K562 (cell line): ENCODE measurements at regions not wholly inside any gene's neighbourhood (a gene's known extent, or its start where the extent isn't known, plus 50 kb on each side); places are given as distances from the start of the nearest gene placed in this dataset.

ENCODE experiments used
- ATAC-seq: fragments of 200-7000 bp; cut with Tn5 transposase; 3 replicates; pipeline ENCODE4 v1.9.1; 2020; ENCODE audit warnings: moderate library complexity
- BruUV-seq: library from RNA; stranded (reverse); fragments of 400-500 nt; replicated peaks from 2 replicates; lab custom pipeline; 2021; lab: Mats Ljungman, UMichigan
- CTCF ChIA-PET: fragments of 300-600 bp; formaldehyde crosslinking; extraction: SDS; loops from one replicate; lab custom pipeline; 2021; ENCODE audit warnings: low intra/inter-chr PET ratio; lab: Yijun Ruan, JAX
- POLR2A ChIA-PET: fragments of 300-600, 350-650 bp; sonication (Branson Sonifier 250); formaldehyde crosslinking; extraction: SDS; loops from one replicate; lab custom pipeline; 2021; ENCODE audit warnings: antibody characterized with exemption, inconsistent platforms; lab: Yijun Ruan, JAX
- DNase-seq, 4 experiments: peaks; one replicate each; pipeline versions ENCODE4 v3.0.0 to v3.0.0-alpha.2; 2011 to 2018; ENCODE audit warnings: low spot score in 3 of 4, mixed read lengths in 3 of 4; ENCODE audit errors: extremely low read depth in 1 of 4
- FAIRE-seq: peaks from 2 replicates; lab custom pipeline; 2011; peaks lifted over from hg19 to GRCh38; lab: Jason Lieb, UNC
- H2AFZ ChIP-seq: 2 replicates; pipeline ENCODE4 v1.6.0; 2011; ENCODE audit warnings: low read depth, low read length, control low read depth, inconsistent platforms
- H3K27ac ChIP-seq: fragments of 200-600 bp; 3 replicates; pipeline ENCODE4 v1.8.0; 2011; ENCODE audit warnings: low read depth, mild to moderate bottlenecking, control low read depth, inconsistent platforms, low read length, moderate library complexity, mixed read lengths; ENCODE audit errors: extremely low read depth
- H3K27me3 ChIP-seq, 2 experiments: fragments of 300-600 bp in 1 of 2; 2 replicates in 1 of 2; 3 replicates in 1 of 2; pipeline versions ENCODE4 v1.6.0 to v1.8.0; 2011; ENCODE audit warnings: inconsistent platforms in 2 of 2, low read length in 2 of 2, mild to moderate bottlenecking in 1 of 2, mixed read lengths in 1 of 2, moderate library complexity in 1 of 2; ENCODE audit not compliant: control insufficient read depth in 2 of 2, insufficient read depth in 2 of 2
- H3K36me3 ChIP-seq: fragments of 300-600 bp; 3 replicates; pipeline ENCODE4 v1.8.0; 2011; ENCODE audit warnings: mild to moderate bottlenecking, low read length, inconsistent platforms; ENCODE audit not compliant: control insufficient read depth, insufficient read depth
- H3K4me1 ChIP-seq, 2 experiments: fragments of 200-600 bp in 1 of 2; replicated peaks in 1 of 2; 2 replicates in 1 of 2; 3 replicates in 1 of 2; pipeline versions ENCODE4 v1.5.1 to v1.8.0; 2011; ENCODE audit warnings: inconsistent platforms in 2 of 2, low read length in 2 of 2, mild to moderate bottlenecking in 1 of 2, mixed read lengths in 1 of 2, moderate library complexity in 1 of 2; ENCODE audit not compliant: control insufficient read depth in 2 of 2, insufficient read depth in 2 of 2
- H3K4me2 ChIP-seq: 2 replicates; pipeline ENCODE4 v1.6.1; 2011; ENCODE audit warnings: low read length, control low read depth, inconsistent platforms, mixed read lengths; ENCODE audit not compliant: insufficient read depth
- H3K4me3 ChIP-seq: fragments of 200-600 bp; sonication (generic), shearing (Covaris generic); 2 replicates; pipeline ENCODE4 v1.5.1; 2016; ENCODE audit warnings: control low read depth, inconsistent platforms
- H3K79me2 ChIP-seq: fragments of 200-600 bp; 3 replicates; pipeline ENCODE4 v1.8.0; 2011; ENCODE audit warnings: low read length, inconsistent platforms; ENCODE audit not compliant: control insufficient read depth, insufficient read depth
- H3K9ac ChIP-seq, 2 experiments: 2 replicates each; pipeline versions ENCODE4 v1.6.0 to v1.6.1; 2011; ENCODE audit warnings: low read depth in 2 of 2, low read length in 2 of 2, control low read depth in 1 of 2, inconsistent platforms in 1 of 2, mild to moderate bottlenecking in 1 of 2, mixed read lengths in 1 of 2; ENCODE audit not compliant: insufficient read depth in 1 of 2
- H3K9me1 ChIP-seq: one replicate; pipeline ENCODE4 v1.6.0; 2011; ENCODE audit warnings: inconsistent platforms, mild to moderate bottlenecking, low read length, moderate library complexity; ENCODE audit not compliant: control insufficient read depth, insufficient read depth
- H3K9me3 ChIP-seq: replicated peaks from 2 replicates; pipeline ENCODE4 v1.5.1; 2011; ENCODE audit warnings: low read depth, low read length, inconsistent platforms; ENCODE audit not compliant: control insufficient read depth, insufficient read depth
- H4K20me1 ChIP-seq: replicated peaks from 2 replicates; pipeline ENCODE4 v1.6.1; 2011; ENCODE audit warnings: low read length, inconsistent platforms, mixed read lengths; ENCODE audit not compliant: control insufficient read depth, insufficient read depth
- FOXJ2 ChIP-seq: fragments of 200-800 bp; sonication (Bioruptor generic); IDR thresholded peaks from 2 replicates; pipeline ENCODE4 v1.6.1; 2016; ENCODE audit warnings: missing genetic modification characterization, missing compliant biosample characterization
- GATAD2A ChIP-seq: fragments of 450-650 bp; IDR thresholded peaks from 2 replicates; pipeline ENCODE4 v1.6.1; 2017
- HDAC6 ChIP-seq: IDR thresholded peaks from 2 replicates; pipeline ENCODE4 v1.6.1; 2012; ENCODE audit warnings: low read depth, mild to moderate bottlenecking, control low read depth, inconsistent platforms, low read length, moderate library complexity
- KHSRP ChIP-seq: fragments of 450-650 bp; IDR thresholded peaks from 2 replicates; pipeline ENCODE4 v1.6.1; 2017
- NCOR1 ChIP-seq: fragments of 450-650 bp; IDR thresholded peaks from 2 replicates; pipeline ENCODE4 v1.6.1; 2016; ENCODE audit warnings: mild to moderate bottlenecking, moderate library complexity
- NELFE ChIP-seq: IDR thresholded peaks from 2 replicates; pipeline ENCODE4 v1.6.1; 2011; ENCODE audit warnings: mild to moderate bottlenecking; ENCODE audit not compliant: insufficient read depth, insufficient read length
- POLR2A ChIP-seq: fragments of 450-650 bp; conservative IDR thresholded peaks from 2 replicates; pipeline ENCODE4 v1.6.1; 2016
- TEAD4 ChIP-seq, 2 experiments: sonication (generic) in 1 of 2; formaldehyde crosslinking in 1 of 2; IDR thresholded peaks; 2 replicates each; pipeline versions ENCODE4 v1.6.1 to v1.8.0; 2012 to 2022; ENCODE audit warnings: borderline replicate concordance in 1 of 2, inconsistent platforms in 1 of 2, low read length in 1 of 2, mild to moderate bottlenecking in 1 of 2, missing genetic modification reagents in 1 of 2
- WHSC1 ChIP-seq: IDR thresholded peaks from one replicate; pipeline ENCODE4 v1.6.1; 2012; ENCODE audit warnings: low read length, control low read depth, inconsistent platforms
- YY1 ChIP-seq, 3 experiments: IDR thresholded peaks; 2 replicates each; pipeline ENCODE4 v1.6.1; 2011; ENCODE audit warnings: low read length in 2 of 3, mild to moderate bottlenecking in 2 of 3, moderate library complexity in 2 of 3, borderline replicate concordance in 1 of 3, control low read depth in 1 of 3, low read depth in 1 of 3; ENCODE audit not compliant: insufficient read depth in 3 of 3, insufficient replicate concordance in 2 of 3, control insufficient read depth in 1 of 3, insufficient read length in 1 of 3; ENCODE audit errors: extremely low read depth in 1 of 3
- ZNF778 ChIP-seq: fragments of 450-650 bp; formaldehyde crosslinking; IDR thresholded peaks from 2 replicates; pipeline ENCODE4 v1.4.0; 2020; ENCODE audit warnings: mild to moderate bottlenecking, moderate library complexity
- WGBS: fragments of 100-300 bp; shearing (Covaris generic); methylation state at CpG from one replicate; pipeline ENCODE4 v1.1.6; 2016; ENCODE audit warnings: low coverage, mixed read lengths; ENCODE audit not compliant: insufficient coverage; ENCODE audit errors: missing lambda C conversion rate; 5-methylcytosine and 5-hydroxymethylcytosine counted together
- in situ Hi-C: fragments of 300-500 bp; cut with MboI; formaldehyde crosslinking; loops from 4 replicates; pipeline ENCODE4 v1.15.0; 2018; ENCODE audit warnings: inconsistent platforms, mixed read lengths
- intact Hi-C: fragments of 100-400 bp; cut with micrococcal nuclease; formaldehyde crosslinking; loops from 2 replicates; pipeline ENCODE4 v1.14.2; 2022
- TF ChIP-seq, protein P1 (sequence below): fragments of 250-450 bp; sonication (Bioruptor Pico); IDR thresholded peaks from 2 replicates; pipeline ENCODE4 v1.8.0; 2021; ENCODE audit warnings: moderate library complexity, mild to moderate bottlenecking, inconsistent platforms
- TF ChIP-seq, protein P2 (sequence below): fragments of 450-650 bp; IDR thresholded peaks from 2 replicates; pipeline ENCODE4 v1.6.1; 2017; ENCODE audit warnings: mild to moderate bottlenecking, moderate library complexity
- TF ChIP-seq, protein P3 (sequence below): sonication (generic); formaldehyde crosslinking; IDR thresholded peaks from 2 replicates; pipeline ENCODE4 v1.8.0; 2022; ENCODE audit warnings: mild to moderate bottlenecking, missing genetic modification reagents
- TF ChIP-seq, protein P4 (sequence below): fragments of 200-400 bp; formaldehyde crosslinking; IDR thresholded peaks from 2 replicates; pipeline ENCODE4 v1.6.1; 2017; ENCODE audit warnings: mild to moderate bottlenecking, low read depth, low read length, moderate library complexity
- TF ChIP-seq, protein P5 (sequence below): fragments of 250-450 bp; sonication (Bioruptor Pico); IDR thresholded peaks from 2 replicates; pipeline ENCODE4 v1.8.0; 2022; ENCODE audit warnings: inconsistent platforms, mild to moderate bottlenecking, moderate library complexity, borderline replicate concordance

DNA sequence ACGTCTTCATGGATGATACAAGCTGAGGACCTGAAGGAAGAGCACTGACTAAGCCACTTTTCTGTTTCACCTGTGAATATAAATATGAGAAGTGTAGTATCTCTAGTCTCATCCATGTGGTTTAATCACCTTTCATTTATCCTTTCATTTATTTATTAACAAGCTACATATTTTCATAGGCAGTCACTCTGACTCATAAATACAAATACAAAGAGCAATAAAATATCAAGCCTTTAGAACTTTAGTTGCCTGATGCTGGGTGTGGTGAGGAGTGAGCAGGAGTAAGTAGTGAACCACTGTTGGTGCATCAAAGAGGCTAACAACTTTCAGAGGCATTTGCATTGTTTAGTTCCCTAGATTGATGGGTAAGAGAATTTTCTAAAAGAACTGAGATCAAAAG, 269.0 kb upstream of the C1orf87 start:
- CTCF ChIA-PET: no interaction called here
- no peak for FAIRE-seq
- intact Hi-C loops: no loop called here
- TF ChIP-seq, protein P1, sequence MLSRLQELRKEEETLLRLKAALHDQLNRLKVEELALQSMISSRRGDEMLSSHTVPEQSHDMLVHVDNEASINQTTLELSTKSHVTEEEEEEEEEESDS (CRISPR knock-in tag): no peak
- no peak for TF ChIP-seq GATAD2A
- TF ChIP-seq, protein P2, sequence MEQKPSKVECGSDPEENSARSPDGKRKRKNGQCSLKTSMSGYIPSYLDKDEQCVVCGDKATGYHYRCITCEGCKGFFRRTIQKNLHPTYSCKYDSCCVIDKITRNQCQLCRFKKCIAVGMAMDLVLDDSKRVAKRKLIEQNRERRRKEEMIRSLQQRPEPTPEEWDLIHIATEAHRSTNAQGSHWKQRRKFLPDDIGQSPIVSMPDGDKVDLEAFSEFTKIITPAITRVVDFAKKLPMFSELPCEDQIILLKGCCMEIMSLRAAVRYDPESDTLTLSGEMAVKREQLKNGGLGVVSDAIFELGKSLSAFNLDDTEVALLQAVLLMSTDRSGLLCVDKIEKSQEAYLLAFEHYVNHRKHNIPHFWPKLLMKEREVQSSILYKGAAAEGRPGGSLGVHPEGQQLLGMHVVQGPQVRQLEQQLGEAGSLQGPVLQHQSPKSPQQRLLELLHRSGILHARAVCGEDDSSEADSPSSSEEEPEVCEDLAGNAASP: no peak
- no peak for TF ChIP-seq NELFE
- TF ChIP-seq, protein P3, sequence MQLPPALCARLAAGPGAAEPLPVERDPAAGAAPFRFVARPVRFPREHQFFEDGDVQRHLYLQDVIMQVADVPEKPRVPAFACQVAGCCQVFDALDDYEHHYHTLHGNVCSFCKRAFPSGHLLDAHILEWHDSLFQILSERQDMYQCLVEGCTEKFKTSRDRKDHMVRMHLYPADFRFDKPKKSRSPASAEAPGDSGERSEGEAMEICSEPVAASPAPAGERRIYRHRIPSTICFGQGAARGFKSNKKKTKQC (CRISPR knock-in tag): no peak
- TF ChIP-seq FOXJ2 (tag): no peak
- TF ChIP-seq TEAD4 (IDR thresholded peaks at IDR 0.05; ENCODE audit: low read length): no peak
- TF ChIP-seq TEAD4 (CRISPR knock-in tag; IDR thresholded peaks at IDR 0.05; ENCODE audit: borderline replicate concordance): no peak
- no peak for TF ChIP-seq NCOR1
- no peak for TF ChIP-seq WHSC1
- no peak for TF ChIP-seq ZNF778 (CRISPR knock-in tag)
- TF ChIP-seq HDAC6: no peak
- TF ChIP-seq, protein P4, sequence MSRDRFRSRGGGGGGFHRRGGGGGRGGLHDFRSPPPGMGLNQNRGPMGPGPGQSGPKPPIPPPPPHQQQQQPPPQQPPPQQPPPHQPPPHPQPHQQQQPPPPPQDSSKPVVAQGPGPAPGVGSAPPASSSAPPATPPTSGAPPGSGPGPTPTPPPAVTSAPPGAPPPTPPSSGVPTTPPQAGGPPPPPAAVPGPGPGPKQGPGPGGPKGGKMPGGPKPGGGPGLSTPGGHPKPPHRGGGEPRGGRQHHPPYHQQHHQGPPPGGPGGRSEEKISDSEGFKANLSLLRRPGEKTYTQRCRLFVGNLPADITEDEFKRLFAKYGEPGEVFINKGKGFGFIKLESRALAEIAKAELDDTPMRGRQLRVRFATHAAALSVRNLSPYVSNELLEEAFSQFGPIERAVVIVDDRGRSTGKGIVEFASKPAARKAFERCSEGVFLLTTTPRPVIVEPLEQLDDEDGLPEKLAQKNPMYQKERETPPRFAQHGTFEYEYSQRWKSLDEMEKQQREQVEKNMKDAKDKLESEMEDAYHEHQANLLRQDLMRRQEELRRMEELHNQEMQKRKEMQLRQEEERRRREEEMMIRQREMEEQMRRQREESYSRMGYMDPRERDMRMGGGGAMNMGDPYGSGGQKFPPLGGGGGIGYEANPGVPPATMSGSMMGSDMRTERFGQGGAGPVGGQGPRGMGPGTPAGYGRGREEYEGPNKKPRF: no peak
- TF ChIP-seq KHSRP: no peak
- TF ChIP-seq, protein P5, sequence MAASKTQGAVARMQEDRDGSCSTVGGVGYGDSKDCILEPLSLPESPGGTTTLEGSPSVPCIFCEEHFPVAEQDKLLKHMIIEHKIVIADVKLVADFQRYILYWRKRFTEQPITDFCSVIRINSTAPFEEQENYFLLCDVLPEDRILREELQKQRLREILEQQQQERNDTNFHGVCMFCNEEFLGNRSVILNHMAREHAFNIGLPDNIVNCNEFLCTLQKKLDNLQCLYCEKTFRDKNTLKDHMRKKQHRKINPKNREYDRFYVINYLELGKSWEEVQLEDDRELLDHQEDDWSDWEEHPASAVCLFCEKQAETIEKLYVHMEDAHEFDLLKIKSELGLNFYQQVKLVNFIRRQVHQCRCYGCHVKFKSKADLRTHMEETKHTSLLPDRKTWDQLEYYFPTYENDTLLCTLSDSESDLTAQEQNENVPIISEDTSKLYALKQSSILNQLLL (CRISPR knock-in tag): no peak
- TF ChIP-seq YY1 (IDR thresholded peaks at IDR 0.05; ENCODE audit: borderline replicate concordance in 1 of 3, control insufficient read depth in 1 of 3, extremely low read depth in 1 of 3, insufficient read depth in 3 of 3, insufficient read length in 1 of 3, insufficient replicate concordance in 2 of 3, low read depth in 1 of 3, low read length in 2 of 3): no peak
- TF ChIP-seq POLR2A: no peak

More for the DNA sequence above, 269.0 kb upstream of the C1orf87 start:
- no peaks in the 10 kb centered on the region for H4K20me1 ChIP-seq
- POLR2A ChIA-PET: no interaction called here
- DNase-seq (no peak), ATAC-seq (no peak)
- no peak overlapping the region for H3K9ac ChIP-seq
- no peaks in the 10 kb centered on the region for H3K9me3 ChIP-seq
- H3K27ac ChIP-seq: no peak overlapping the region
- H3K9me1 ChIP-seq: no peaks in the 10 kb centered on the region
- WGBS: 0% methylated on average over 1 of the region's 1 CpG
- in situ Hi-C loops: no loop called here
- H3K27me3 ChIP-seq: no peaks in the 10 kb centered on the region
- H3K4me2 ChIP-seq: no peak overlapping the region
- H3K4me1 ChIP-seq: no peaks in the 10 kb centered on the region
- H3K36me3 ChIP-seq: no peaks in the 10 kb centered on the region
- no peak overlapping the region for H2AFZ ChIP-seq
- no TSS peak for BruUV-seq
- H3K4me3 ChIP-seq: no peak overlapping the region
- no peaks in the 10 kb centered on the region for H3K79me2 ChIP-seq
